GM13977 (cell line): ENCODE measurements at regions not wholly inside any gene's neighbourhood (a gene's known extent, or its start where the extent isn't known, plus 50 kb on each side); places are given as distances from the start of the nearest gene placed in this dataset.

Experiments used
- DNase-seq: peaks from one replicate; pipeline ENCODE4 v3.0.0; 2012; ENCODE audit warnings: low spot score
- CTCF ChIP-seq: IDR thresholded peaks from 2 replicates; pipeline ENCODE4 v1.5.1; 2012; ENCODE audit warnings: mild to moderate bottlenecking, control low read depth; ENCODE audit not compliant: insufficient read depth; ENCODE audit errors: extremely low read depth, missing control alignments
- in situ Hi-C: fragments of 300-500 bp; cut with MboI; formaldehyde crosslinking; loops from one replicate; pipeline ENCODE4 v1.12.0; 2022; ENCODE audit warnings: low sequenced_read_pairs, low pct_unique_long_range_greater_than_20kb, mixed read lengths, inconsistent platforms; ENCODE audit not compliant: unreplicated experiment

GRCh38 chr4:128716338-128716737 is 93.2 kb upstream of the JADE1 start:
- TF ChIP-seq CTCF = no peak
- in situ Hi-C loops = no loop called here
- DNase-seq = no peak

- DNase-seq = no peak
- in situ Hi-C loops = no loop called here
- TF ChIP-seq CTCF = no peak
These were observed 93.9 kb upstream of the JADE1 start for GRCh38 chr4:128715616-128716015.

GRCh38 chr4:128711361-128711760 is 98.1 kb upstream of the JADE1 start:
- in situ Hi-C loops = no loop called here
- TF ChIP-seq CTCF = no peak
- DNase-seq = no peak

- in situ Hi-C loops = no loop called here
- TF ChIP-seq CTCF = no peak
- no peak for DNase-seq
These were observed 100.2 kb upstream of the JADE1 start for GRCh38 chr4:128709268-128709667.

- DNase-seq = no peak
- TF ChIP-seq CTCF = no peak
- in situ Hi-C loops = no loop called here
These were observed 101.6 kb upstream of the JADE1 start for GRCh38 chr4:128707864-128708263.

GRCh38 chr4:128703948-128704347 is 105.6 kb upstream of the JADE1 start:
- TF ChIP-seq CTCF = no peak
- DNase-seq = no peak
- in situ Hi-C loops = no loop called here
